GM12865 (cell line): ENCODE measurements at regions not wholly inside any gene's neighbourhood (a gene's known extent, or its start where the extent isn't known, plus 50 kb on each side); places are given as distances from the start of the nearest gene placed in this dataset.

Experiments
- DNase-seq: peaks from one replicate; pipeline ENCODE4 v3.0.0; 2010; ENCODE audit warnings: low read depth
- H3K4me3 ChIP-seq: 2 replicates; pipeline ENCODE4 v1.5.1; 2011; ENCODE audit warnings: mild to moderate bottlenecking, low read depth, low read length, control low read depth
- TF ChIP-seq, protein P1 (sequence below): IDR thresholded peaks from 2 replicates; pipeline ENCODE4 v1.5.1; 2011; ENCODE audit warnings: low read length, control low read depth, low read depth, inconsistent platforms; ENCODE audit not compliant: insufficient read depth; ENCODE audit errors: missing control alignments

DNA sequence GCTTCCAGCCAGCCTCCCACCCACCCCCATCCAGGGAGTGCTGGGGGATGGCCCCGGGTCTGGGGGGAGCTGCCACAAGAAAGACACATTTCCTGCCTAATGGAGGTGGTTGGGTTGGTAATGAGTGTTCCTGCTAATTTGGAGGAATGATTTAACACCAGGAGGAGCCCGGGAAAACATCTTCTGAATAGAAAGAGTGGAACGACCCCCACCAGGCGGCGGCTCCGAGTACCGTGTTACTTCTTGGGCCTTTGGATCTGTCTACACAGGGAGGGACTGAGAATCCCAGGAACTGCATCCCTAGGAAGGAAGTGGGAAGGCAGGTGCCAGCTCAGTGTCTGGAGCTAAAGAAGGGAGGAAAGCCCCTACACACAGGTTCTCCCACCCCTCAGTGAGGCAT lies 64.6 kb downstream of the TSPAN17 start:
- DNase-seq: no peak
- TF ChIP-seq, protein P1, sequence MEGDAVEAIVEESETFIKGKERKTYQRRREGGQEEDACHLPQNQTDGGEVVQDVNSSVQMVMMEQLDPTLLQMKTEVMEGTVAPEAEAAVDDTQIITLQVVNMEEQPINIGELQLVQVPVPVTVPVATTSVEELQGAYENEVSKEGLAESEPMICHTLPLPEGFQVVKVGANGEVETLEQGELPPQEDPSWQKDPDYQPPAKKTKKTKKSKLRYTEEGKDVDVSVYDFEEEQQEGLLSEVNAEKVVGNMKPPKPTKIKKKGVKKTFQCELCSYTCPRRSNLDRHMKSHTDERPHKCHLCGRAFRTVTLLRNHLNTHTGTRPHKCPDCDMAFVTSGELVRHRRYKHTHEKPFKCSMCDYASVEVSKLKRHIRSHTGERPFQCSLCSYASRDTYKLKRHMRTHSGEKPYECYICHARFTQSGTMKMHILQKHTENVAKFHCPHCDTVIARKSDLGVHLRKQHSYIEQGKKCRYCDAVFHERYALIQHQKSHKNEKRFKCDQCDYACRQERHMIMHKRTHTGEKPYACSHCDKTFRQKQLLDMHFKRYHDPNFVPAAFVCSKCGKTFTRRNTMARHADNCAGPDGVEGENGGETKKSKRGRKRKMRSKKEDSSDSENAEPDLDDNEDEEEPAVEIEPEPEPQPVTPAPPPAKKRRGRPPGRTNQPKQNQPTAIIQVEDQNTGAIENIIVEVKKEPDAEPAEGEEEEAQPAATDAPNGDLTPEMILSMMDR: no peak
- H3K4me3 ChIP-seq: no peak overlapping the region

DNA sequence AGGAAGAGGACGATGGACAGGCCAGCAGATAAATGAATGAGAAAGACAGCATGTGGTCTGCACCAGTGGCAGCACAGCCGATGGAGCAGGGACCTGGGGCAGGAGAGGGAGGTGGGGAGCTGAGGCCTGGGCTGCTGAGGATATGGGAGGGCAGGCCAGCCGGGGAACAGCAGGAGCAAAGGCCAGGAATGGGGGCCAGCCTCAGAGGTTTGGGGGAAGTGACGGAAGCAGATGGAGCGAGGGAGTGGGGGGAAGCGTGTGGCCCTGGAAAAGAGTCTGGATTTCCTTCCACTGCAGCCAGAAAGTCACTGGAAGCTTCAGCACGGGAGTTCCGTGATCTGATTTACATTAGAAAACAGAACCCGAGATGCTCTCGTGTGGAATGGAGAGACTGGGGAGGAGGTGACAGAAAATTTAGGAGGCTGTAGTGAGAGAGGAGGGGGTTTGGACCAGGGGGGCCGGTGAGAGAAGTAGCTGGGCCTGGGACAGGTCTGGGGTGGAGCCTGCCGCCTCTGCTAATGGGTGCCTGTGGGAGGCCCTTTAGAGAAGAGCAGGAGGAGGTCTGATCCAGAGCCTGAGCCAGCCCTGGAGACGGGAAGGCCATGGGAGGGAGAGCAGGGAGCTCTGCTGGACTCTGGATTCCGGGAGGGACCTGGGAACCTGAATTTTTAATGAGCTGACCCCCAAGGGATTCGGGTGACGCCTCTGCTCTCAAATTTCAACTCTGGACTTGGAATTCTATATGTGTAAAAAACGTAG lies 65.4 kb downstream of the TSPAN17 start:
- no peak for DNase-seq
- TF ChIP-seq, protein P1: no peak

DNA sequence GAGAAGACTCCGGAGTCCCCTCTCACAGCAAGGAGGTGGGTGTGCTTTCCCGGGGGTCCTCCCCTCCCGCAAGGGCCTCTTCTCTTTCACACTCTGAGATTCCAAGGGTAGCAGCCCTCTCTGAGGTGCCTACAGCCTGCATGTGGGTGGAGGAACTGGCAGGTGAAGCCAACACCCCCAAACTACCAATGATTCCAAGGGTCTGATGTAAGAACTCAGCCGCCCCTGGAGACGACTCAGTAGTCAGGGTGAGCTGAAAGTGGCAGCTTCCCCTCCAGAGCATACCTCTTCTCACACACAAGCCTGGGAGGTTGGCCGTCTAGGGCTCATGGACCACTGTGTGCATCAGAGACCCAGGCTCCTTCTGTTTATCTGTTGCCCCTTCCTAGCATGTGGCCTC lies 66.1 kb downstream of the TSPAN17 start:
- no peak for DNase-seq
- TF ChIP-seq, protein P1: no peak

More for the DNA sequence above, 65.4 kb downstream of the TSPAN17 start:
- H3K4me3 ChIP-seq: no peak overlapping the region

DNA sequence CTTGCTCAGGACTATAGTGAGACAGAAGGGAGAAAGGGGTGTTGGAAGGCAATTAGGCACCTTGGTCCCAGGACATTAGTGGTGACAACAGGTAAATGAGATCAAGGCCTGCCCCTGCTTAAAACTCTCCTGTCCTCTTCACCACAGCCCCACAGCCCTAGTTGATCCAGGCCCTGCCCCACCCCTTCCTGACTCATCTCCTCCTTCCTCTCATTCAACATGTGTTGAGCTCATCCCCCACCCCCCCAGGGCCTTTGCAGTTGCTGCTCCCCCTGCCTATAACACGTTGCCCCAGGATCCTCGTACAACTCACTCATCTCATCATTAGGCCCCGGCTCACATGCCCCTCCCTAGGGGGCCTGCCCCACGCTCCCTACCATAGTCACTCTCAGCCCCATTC lies 66.8 kb downstream of the TSPAN17 start:
- TF ChIP-seq, protein P1: no peak
- no peak for DNase-seq

More for the DNA sequence above, 66.1 kb downstream of the TSPAN17 start:
- no peak overlapping the region for H3K4me3 ChIP-seq

DNA sequence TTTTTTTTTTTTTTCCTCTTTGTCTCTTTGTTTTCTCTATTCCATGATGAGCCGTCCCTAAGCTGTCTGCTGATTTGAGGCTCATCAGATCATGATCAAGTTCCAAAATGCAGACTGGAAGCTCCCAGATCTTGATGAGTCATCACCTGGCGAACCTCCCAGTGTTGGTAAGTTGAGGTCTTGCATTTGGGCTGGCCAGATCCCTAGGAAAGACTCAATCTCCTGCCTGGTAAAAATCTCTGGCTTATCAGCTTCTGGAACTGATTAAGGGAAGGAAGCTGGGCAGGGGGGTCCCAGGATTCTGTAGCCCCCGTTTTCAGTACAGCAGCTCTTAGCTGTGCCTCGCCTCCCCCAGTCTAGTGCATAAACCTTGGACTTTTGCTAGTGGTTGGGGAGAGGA lies 69.0 kb downstream of the TSPAN17 start:
- no peak for DNase-seq
- no peak overlapping the region for H3K4me3 ChIP-seq
- TF ChIP-seq, protein P1: no peak

More for the DNA sequence above, 66.8 kb downstream of the TSPAN17 start:
- no peak overlapping the region for H3K4me3 ChIP-seq

DNA sequence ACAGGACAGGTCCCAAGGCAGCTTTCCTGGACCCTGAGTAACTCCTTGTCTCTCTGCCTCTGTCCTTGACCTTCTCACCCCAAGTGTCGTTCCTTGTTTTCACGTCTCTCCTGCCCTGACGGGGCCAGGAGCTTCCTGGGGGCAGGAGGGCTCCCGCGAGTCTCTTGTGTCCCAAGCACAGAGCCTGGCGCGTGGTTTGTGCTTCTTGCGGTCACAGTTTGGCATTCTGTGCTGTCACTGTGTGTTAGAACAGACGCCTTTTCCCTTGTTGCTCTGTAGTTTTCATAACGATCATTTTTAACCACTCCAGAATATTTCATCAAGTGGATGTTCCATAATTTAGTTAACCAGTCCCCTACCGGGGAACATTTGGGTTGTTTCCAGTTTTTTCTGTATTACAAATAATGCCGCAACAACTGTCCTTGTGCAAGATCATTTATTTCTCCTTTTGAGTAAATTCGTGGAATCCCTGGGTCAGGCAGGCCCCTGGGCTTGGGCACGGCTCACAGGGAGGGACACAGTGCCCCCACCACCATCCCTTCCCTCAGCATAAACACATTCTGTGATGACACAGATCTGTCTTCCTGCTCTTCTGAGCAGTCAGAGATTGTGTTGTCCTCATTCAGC lies 71.9 kb downstream of the TSPAN17 start:
- no peak for DNase-seq
- TF ChIP-seq, protein P1: no peak
- no peak overlapping the region for H3K4me3 ChIP-seq
